ENCODE measurements at regions not wholly inside any gene's neighbourhood (a gene's known extent, or its start where the extent isn't known, plus 50 kb on each side); places are given as distances from the start of the nearest gene placed in this dataset.

DNA sequence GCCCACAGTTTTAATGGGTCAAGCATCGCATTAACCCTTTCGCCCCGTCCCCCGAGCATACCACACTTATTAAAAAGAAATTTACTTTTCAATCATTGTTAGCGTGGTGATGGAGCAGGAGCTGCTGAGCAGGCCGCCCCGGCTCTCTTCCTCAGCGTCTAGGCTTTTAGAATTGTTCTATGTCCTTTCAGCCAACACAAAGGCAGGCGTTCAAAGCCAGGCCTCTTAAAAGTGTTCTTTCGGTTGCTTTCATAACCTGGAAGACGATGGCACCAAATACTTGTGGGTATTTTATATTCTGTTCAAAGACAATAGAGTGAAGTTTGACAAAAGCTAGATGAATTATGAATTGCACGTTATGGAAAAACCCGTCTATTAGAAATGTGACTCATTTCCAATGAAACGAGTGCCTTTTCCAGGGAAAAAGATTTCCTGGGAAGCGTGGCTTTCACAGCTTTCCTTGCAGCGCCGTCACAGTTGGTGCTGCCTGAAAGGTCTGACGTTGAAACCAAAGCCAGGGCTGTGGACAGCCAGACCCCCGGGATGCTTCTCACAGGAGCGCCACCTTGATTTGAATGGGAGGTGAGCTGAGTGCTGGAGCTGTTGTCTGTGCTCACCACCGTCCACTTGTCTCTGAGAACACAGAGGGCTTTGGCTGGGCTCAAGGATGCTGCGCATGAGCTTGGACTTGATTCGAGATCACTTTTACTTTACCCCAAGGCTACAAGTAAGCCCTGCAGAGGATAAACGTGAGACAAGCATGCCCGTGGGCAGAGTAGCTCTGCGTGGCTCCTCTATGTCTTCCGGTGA is 78.8 kb downstream of the SOX1 start:
- Histone ChIP-seq H3K27me3 (ENCODE audit: control insufficient read depth, insufficient read depth, low read length, poor library complexity, severe bottlenecking) (no peaks in the 10 kb centered on the region), H3K27ac (ENCODE audit: insufficient read depth, low read depth, low read length, poor library complexity, severe bottlenecking) (no peak overlapping the region), H3K36me3 (ENCODE audit: control insufficient read depth, insufficient read depth, low read length) (no peaks in the 10 kb centered on the region), H3K9me3 (ENCODE audit: control insufficient read depth, low read length) (no peaks in the 10 kb centered on the region), H3K4me1 (ENCODE audit: control insufficient read depth, insufficient read depth, low read length) (no peaks in the 10 kb centered on the region), H3K4me3 (ENCODE audit: insufficient read depth, low read depth, low read length) (no peak overlapping the region)
- whole genome bisulfite sequencing, 2 experiments = 87 to 88% methylated on average over 27 of the region's 27 CpGs

DNA sequence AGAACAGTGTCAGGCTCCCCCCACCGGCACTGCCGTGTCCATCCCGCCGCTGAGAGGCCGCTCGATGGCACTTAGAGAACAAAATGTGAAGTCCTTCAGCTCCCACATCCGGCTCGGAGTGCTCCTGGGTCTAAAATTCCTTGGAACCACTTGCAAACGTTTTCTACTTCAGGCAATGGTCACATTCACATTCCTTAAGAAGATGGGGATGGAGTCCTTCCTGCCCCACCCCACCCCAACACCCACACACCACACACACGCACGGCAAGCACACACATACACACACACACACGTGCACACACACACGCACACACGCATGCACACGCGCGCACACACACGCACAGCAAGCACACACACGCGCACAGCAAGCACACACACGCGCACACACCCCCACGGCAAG is 83.4 kb downstream of the SOX1 start:
- H3K27ac ChIP-seq (ENCODE audit: insufficient read depth, low read depth, low read length, poor library complexity, severe bottlenecking) = no peak overlapping the region
- H3K4me3 ChIP-seq (ENCODE audit: insufficient read depth, low read depth, low read length) = no peak overlapping the region
- H3K27me3 ChIP-seq (ENCODE audit: control insufficient read depth, insufficient read depth, low read length, poor library complexity, severe bottlenecking) = no peaks in the 10 kb centered on the region
- peaks cover 11% of the 10 kb centered on the region for H3K4me1 ChIP-seq (ENCODE audit: control insufficient read depth, insufficient read depth, low read length)
- H3K9me3 ChIP-seq (ENCODE audit: control insufficient read depth, low read length) = no peaks in the 10 kb centered on the region
- H3K36me3 ChIP-seq (ENCODE audit: control insufficient read depth, insufficient read depth, low read length) = no peaks in the 10 kb centered on the region
- WGBS, 2 experiments = 87 to 90% methylated on average over 22 to 23 of the region's 23 CpGs

DNA sequence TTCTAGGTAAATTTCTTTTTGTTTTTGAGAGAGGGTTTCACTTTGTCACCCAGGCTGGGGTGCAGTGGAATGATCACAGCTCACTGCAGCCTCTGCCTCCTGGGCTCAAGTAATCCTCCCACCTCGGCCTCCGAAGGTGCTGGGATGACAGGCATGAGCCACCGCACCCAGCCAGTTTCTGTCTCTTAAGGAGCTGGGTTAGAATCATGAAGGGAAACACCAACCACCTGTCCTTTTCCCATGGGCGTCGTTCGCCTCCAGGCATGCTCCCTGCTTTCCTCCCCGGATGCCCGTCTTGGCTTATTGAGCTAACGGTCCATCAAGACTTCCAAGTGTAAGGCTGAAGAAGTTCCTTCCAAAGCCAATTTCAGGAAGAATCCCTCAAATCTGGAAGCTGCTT is 85.9 kb downstream of the SOX1 start:
- H3K9me3 ChIP-seq (ENCODE audit: control insufficient read depth, low read length) = no peaks in the 10 kb centered on the region
- H3K4me3 ChIP-seq (ENCODE audit: insufficient read depth, low read depth, low read length) = no peak overlapping the region
- no peak overlapping the region for H3K27ac ChIP-seq (ENCODE audit: insufficient read depth, low read depth, low read length, poor library complexity, severe bottlenecking)
- 92 to 96% methylated on average over 9 of the region's 9 CpGs for WGBS, 2 experiments
- H3K4me1 ChIP-seq (ENCODE audit: control insufficient read depth, insufficient read depth, low read length) = peaks cover 11% of the 10 kb centered on the region
- H3K27me3 ChIP-seq (ENCODE audit: control insufficient read depth, insufficient read depth, low read length, poor library complexity, severe bottlenecking) = no peaks in the 10 kb centered on the region
- H3K36me3 ChIP-seq (ENCODE audit: control insufficient read depth, insufficient read depth, low read length) = no peaks in the 10 kb centered on the region

DNA sequence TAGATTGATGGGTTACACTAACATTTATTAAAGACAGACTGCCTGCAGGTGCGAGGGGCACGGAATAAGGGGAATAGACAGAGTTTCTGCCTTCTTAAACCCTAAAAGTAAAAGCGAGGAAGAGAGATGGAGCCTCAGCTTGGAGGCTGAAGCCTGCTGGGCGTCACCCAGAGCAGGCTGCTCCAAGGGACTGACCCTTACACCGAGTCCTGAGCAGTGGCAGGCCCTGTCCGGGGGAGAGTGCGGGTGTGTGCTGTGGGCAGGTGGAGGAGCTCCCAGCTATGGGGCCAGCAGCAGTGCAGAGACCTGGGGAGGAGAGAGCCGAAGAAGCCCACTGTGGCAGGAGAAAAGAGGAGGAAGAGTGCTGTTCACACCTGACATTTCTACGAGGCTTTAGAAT is 86.4 kb downstream of the SOX1 start:
- Histone ChIP-seq H3K36me3 (ENCODE audit: control insufficient read depth, insufficient read depth, low read length) (no peaks in the 10 kb centered on the region), H3K4me1 (ENCODE audit: control insufficient read depth, insufficient read depth, low read length) (peaks cover 11% of the 10 kb centered on the region), H3K9me3 (ENCODE audit: control insufficient read depth, low read length) (no peaks in the 10 kb centered on the region), H3K27me3 (ENCODE audit: control insufficient read depth, insufficient read depth, low read length, poor library complexity, severe bottlenecking) (no peaks in the 10 kb centered on the region), H3K27ac (ENCODE audit: insufficient read depth, low read depth, low read length, poor library complexity, severe bottlenecking) (no peak overlapping the region), H3K4me3 (ENCODE audit: insufficient read depth, low read depth, low read length) (no peak overlapping the region)
- 95 to 96% methylated on average over 9 of the region's 9 CpGs for WGBS, 2 experiments

DNA sequence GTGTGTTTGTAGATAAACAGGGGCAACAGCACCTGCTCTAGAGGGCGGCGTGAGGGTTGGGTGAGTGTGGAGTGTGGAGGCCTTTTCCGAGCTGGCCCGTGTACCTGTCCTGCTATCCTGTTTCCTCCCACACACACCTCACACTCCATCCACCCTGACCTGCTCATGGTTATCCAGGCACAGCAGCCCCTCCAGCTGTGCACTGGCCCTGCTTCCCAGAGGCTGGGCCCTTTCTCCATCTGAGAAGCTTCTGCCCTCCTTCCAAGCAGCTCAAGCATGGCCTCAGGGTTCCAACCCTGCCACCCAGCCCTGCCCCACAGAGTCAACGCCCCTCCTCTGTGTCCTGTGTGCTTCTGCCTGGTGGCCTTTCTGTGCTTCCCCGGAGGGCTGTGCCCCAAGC is 86.9 kb downstream of the SOX1 start:
- Histone ChIP-seq H3K9me3 (ENCODE audit: control insufficient read depth, low read length) (no peaks in the 10 kb centered on the region), H3K27me3 (ENCODE audit: control insufficient read depth, insufficient read depth, low read length, poor library complexity, severe bottlenecking) (no peaks in the 10 kb centered on the region), H3K4me1 (ENCODE audit: control insufficient read depth, insufficient read depth, low read length) (peaks cover 12% of the 10 kb centered on the region), H3K27ac (ENCODE audit: insufficient read depth, low read depth, low read length, poor library complexity, severe bottlenecking) (no peak overlapping the region), H3K4me3 (ENCODE audit: insufficient read depth, low read depth, low read length) (no peak overlapping the region), H3K36me3 (ENCODE audit: control insufficient read depth, insufficient read depth, low read length) (no peaks in the 10 kb centered on the region)
- 91 to 94% methylated on average over 6 of the region's 6 CpGs for WGBS, 2 experiments

DNA sequence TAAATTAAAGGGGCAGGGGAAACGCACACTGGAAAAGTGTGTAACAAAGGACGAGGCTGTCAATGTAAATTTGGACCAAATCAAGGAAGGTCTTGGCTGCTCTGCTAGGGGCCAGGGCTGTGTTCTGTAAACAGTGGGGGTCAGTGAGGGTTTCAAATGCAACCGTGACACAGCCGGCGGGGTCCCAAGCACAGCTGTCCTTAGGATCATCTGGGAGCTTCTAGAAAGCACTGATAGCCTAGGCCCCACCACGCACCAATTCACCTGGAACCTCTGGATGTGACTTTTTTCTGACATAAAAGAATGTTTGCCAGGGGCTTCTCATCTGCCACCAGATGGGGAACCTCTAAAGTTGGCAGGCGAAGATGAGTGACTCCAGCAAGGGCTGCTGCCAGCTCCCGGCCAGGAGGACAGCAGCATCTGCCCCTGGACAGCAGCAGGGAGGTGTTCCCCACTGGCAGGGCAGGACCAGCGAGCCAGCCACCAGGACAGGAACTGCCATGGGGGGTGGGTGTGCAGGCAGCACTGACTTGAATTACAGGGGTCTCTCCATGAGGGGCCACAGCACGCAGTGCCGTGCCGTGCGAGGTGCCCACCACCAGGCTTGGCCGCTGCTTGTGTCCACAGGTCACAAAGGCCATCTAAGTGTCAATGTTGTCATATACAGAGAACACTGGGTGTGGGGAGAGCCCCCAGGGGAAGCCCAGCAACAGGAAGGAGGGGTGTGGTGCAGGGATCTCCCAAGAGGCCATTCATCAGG is 87.5 kb downstream of the SOX1 start:
- 93% methylated on average over 14 of the region's 14 CpGs for WGBS, 2 experiments
- Histone ChIP-seq H3K36me3 (ENCODE audit: control insufficient read depth, insufficient read depth, low read length) (no peaks in the 10 kb centered on the region), H3K27me3 (ENCODE audit: control insufficient read depth, insufficient read depth, low read length, poor library complexity, severe bottlenecking) (no peaks in the 10 kb centered on the region), H3K4me3 (ENCODE audit: insufficient read depth, low read depth, low read length) (no peak overlapping the region), H3K27ac (ENCODE audit: insufficient read depth, low read depth, low read length, poor library complexity, severe bottlenecking) (no peak overlapping the region), H3K9me3 (ENCODE audit: control insufficient read depth, low read length) (no peaks in the 10 kb centered on the region), H3K4me1 (ENCODE audit: control insufficient read depth, insufficient read depth, low read length) (peaks cover 19% of the 10 kb centered on the region)

DNA sequence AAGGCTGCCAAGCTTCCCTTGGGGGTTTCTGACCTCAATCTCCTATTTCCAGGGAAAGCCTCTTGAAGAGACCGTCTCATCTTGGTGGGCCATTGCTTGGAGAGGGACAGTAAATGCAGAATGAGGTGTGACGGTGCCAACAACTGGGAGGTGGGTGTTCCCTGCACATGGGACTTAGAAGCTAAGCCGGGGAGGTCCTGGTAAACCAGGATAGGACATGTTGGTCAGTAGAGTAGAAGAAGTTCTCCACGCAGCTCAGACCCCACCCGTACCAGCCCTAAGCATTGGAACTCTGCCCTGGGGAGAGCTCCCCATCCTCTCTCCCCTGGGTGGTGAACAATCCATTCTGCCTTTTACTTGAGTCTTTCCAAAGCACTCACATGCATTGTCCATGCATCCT is 92.0 kb downstream of the SOX1 start:
- H3K36me3 ChIP-seq (ENCODE audit: control insufficient read depth, insufficient read depth, low read length) = no peaks in the 10 kb centered on the region
- no peaks in the 10 kb centered on the region for H3K9me3 ChIP-seq (ENCODE audit: control insufficient read depth, low read length)
- no peak overlapping the region for H3K27ac ChIP-seq (ENCODE audit: insufficient read depth, low read depth, low read length, poor library complexity, severe bottlenecking)
- no peaks in the 10 kb centered on the region for H3K27me3 ChIP-seq (ENCODE audit: control insufficient read depth, insufficient read depth, low read length, poor library complexity, severe bottlenecking)
- WGBS, 2 experiments = 92 to 96% methylated on average over 5 of the region's 5 CpGs
- H3K4me1 ChIP-seq (ENCODE audit: control insufficient read depth, insufficient read depth, low read length) = peaks cover 44% of the 10 kb centered on the region
- H3K4me3 ChIP-seq (ENCODE audit: insufficient read depth, low read depth, low read length) = no peak overlapping the region

DNA sequence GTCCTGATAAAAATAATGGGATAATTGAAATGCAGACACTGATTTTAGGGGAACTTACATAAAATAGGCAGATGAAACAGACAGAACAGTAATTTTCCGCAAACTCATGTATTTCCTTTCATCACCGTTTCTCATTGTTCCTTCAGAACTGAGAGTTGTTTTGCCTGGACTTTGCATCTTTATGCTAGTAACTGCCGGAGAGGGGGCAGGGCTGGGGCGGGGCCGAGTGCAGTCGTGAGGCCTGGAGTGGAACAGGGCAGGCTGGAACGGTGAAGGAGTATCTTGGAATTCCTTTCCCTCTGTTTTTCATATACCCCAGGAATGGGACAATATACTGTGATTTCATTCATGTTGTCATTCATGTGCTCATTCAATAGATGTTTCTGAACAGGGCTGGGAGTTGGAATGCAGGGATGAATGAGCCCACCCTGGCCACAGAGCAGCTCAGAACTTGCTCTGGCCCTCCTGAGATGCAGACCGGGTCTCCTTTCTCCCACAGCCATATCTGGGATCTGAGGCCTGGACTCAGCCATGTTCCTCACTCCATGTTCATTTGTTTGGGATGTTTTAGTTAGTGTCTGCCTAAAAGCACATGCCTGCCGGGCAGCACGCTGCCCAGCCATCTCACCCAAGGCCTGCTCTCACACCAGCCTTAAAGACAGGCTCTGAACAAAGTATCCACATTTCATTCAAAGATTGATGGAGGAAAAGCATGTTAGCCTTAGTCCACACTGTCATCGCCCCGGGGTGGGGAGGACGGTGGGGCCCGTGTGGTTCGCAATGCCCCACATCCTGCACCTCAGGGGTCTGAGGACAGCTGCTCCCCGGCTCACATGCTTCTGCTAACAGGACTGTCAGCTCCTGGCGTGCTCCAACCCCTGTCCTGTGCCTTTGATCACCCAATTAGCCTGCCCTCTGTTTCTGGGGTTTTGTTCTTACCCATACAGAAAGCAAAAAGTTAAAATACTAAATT is 92.9 kb downstream of the SOX1 start:
- 58 to 66% methylated on average over 17 of the region's 17 CpGs for WGBS, 2 experiments
- Histone ChIP-seq H3K4me1 (ENCODE audit: control insufficient read depth, insufficient read depth, low read length) (peaks cover 40% of the 10 kb centered on the region), H3K27me3 (ENCODE audit: control insufficient read depth, insufficient read depth, low read length, poor library complexity, severe bottlenecking) (no peaks in the 10 kb centered on the region), H3K9me3 (ENCODE audit: control insufficient read depth, low read length) (no peaks in the 10 kb centered on the region), H3K27ac (ENCODE audit: insufficient read depth, low read depth, low read length, poor library complexity, severe bottlenecking) (peak overlapping the region; percentile 99), H3K4me3 (ENCODE audit: insufficient read depth, low read depth, low read length) (no peak overlapping the region), H3K36me3 (ENCODE audit: control insufficient read depth, insufficient read depth, low read length) (no peaks in the 10 kb centered on the region)

DNA sequence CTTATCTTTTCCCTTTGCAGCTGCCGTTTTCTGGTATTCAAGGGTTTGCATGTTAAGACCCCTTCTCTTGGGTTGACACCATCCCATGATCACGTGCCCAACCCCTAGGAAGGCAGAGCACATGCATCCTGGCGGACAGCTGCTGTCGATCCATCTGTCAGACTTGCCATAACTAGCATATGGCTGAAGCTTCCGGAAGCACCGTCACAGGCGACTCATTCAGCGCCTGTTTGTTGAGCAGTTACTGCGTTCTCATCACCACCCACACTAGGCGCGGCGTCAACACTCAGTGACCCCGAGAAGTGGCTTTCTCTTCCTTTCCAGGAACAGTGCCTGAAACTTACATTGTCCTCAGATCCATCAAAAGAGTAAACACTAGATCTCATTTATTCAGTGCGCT is 93.6 kb downstream of the SOX1 start:
- Histone ChIP-seq H3K4me3 (ENCODE audit: insufficient read depth, low read depth, low read length) (no peak overlapping the region), H3K4me1 (ENCODE audit: control insufficient read depth, insufficient read depth, low read length) (peaks cover 44% of the 10 kb centered on the region), H3K27ac (ENCODE audit: insufficient read depth, low read depth, low read length, poor library complexity, severe bottlenecking) (peak overlapping the region; percentile 99), H3K9me3 (ENCODE audit: control insufficient read depth, low read length) (no peaks in the 10 kb centered on the region), H3K27me3 (ENCODE audit: control insufficient read depth, insufficient read depth, low read length, poor library complexity, severe bottlenecking) (no peaks in the 10 kb centered on the region), H3K36me3 (ENCODE audit: control insufficient read depth, insufficient read depth, low read length) (no peaks in the 10 kb centered on the region)
- 84 to 88% methylated on average over 14 of the region's 14 CpGs for WGBS, 2 experiments

Data from ectodermal cell (in vitro differentiated cells).